HG03280 (cell line): ENCODE measurements at regions not wholly inside any gene's neighbourhood (a gene's known extent, or its start where the extent isn't known, plus 50 kb on each side); places are given as distances from the start of the nearest gene placed in this dataset.
"Not testable (repeated sequence)": the region's sequence is repeated elsewhere in the genome, so short reads cannot be mapped to it uniquely, and the experiment has no call there.

Experiments used
- ATAC-seq: cut with Tn5 transposase; IDR thresholded peaks from one replicate; pipeline ENCODE4 v1.9.1; 2021; ENCODE audit warnings: mild to moderate bottlenecking, moderate library complexity; ENCODE audit not compliant: unreplicated experiment

DNA sequence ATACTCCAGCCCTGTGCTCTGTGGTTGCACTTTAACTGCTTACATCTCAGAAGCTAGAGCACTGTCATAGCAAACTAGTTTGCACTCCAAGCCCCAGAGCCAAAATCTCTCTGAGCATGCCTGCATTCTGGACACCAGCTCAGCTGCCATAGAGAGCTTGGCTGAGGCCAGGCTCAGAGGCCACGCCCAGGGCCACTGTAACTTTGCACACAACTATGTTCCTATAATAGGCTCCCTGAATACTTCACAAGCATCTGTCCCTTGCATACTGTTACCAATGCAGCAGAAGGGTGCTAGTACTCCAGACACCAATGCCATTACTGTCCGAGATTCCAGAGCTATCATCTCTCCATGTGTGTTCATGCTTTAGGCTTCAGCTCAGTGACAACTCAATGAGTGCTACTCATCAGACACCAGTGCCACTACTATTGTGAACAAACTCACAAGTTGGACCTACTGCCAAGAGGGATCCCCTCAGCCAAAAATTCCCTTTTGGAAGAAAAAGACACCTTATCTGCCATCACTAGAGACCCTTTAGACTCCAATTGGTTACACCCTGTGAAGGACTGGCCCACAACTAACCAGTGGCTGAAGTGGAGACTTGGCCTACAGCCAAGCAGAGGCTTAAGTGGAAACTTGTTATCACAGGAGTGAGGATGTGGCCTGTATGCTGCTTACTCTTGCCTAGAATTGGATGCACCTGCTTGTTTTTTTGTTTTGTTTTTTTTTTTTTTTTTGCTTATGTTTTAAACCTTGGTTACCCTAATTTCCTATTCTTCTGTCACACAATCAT, 211.6 kb upstream of the MAGI2 start:
- no peak for ATAC-seq

- no peak for ATAC-seq
Measured at GRCh38 chr7:79658304-79658703, 204.8 kb upstream of the MAGI2 start.

DNA sequence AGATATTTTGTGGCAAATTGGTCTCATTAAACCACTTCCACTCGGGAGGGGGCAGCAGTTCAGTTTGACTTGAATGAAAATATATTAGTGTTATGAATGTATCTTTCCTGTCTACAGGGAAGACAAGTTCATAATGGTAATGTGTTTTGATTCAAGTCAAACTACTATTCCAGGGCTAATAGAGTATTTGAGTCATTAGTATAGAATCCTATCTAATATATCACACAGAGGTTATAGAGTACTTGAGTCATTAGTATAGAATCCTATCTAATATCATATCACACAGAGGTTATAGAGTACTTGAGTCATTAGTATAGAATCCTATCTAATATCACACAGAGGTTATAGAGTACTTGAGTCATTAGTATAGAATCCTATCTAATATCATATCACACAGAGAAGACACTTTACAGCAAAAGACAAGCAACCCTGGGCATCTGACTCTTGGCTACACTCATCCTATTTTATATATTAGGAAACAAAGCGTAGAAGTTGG, 199.7 kb upstream of the MAGI2 start:
- ATAC-seq: no peak

DNA sequence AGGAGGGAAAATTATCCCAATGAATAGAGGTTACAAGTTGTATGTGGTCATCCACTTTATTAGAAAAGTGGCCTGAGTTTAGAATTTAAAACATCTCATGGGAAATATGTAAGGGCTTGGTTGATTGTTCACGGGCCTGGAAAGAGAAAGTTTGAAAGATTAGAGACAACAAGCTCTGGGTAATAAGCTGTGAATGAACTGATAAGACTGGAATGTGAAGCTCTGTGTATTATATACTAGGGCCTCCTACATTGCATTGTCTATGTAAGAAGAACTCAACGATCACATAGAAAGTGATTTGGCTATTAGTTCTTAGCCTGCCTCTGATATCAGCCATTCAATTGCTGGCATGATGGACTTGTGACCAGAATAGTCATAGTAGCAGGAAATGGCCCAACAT, 199.2 kb upstream of the MAGI2 start:
- no peak for ATAC-seq

DNA sequence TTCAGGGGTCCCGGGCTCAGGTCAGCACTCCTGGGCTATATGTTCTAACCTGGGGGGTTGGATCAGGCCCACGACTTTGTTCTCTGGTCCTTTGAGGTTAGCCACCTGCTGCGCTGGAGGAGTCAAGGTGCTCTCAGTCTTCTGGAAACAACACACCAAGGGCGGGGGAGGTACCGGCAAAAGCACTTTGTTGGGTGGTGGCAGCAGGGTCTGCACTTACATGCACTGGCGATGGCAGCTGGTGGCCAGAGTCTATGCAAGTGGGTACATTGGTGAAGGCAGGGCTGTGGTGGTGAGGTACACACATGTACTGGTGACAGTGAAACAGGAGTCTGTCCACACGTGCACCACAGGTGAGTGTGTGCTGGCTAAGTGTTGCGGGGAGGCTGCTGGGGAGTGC, 194.2 kb upstream of the MAGI2 start:
- no peak for ATAC-seq

- no peak for ATAC-seq
Measured at GRCh38 chr7:79646278-79646677, 192.8 kb upstream of the MAGI2 start.

- ATAC-seq: no peak
Measured at GRCh38 chr7:79636849-79637248, 183.4 kb upstream of the MAGI2 start.

GRCh38 chr7:79625921-79626320, 172.5 kb upstream of the MAGI2 start:
- not testable (repeated sequence) for ATAC-seq

DNA sequence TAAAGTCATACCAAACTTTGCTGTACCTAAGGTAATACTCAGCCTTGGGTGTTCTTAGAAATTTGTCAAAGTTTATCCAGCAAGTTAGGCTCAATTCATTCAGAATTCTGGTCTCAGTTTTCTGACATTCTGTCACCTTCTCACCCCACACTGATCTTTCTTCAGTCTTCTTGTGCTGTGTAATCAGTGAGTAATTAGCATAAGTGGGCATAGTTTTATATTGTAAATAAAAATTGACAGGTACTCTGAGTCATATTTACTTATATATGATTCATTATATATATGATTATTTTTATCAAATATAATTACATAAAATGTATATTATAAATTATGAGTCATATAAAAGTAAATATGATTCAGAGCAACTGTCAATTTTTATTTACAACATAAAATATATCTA, 170.9 kb upstream of the MAGI2 start:
- ATAC-seq: no peak

DNA sequence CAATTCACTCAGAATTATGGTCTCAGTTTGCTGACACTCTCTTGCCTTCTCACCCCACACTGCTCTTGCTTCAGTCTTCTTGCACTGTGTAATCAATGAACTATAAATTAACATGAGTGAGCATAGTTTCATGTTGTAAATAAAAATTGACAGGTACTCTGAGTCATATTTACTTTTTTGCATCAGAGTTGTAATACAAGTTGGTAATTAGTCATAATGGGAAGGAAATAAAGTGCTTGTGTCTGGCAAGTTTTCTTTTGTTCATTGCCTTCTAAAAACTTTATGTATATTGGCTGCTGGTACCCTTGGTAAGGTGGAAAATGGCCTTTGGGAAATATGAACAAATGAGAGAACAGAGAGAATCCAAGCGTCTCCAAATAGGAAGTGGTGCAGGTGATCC, 169.3 kb upstream of the MAGI2 start:
- ATAC-seq: no peak

DNA sequence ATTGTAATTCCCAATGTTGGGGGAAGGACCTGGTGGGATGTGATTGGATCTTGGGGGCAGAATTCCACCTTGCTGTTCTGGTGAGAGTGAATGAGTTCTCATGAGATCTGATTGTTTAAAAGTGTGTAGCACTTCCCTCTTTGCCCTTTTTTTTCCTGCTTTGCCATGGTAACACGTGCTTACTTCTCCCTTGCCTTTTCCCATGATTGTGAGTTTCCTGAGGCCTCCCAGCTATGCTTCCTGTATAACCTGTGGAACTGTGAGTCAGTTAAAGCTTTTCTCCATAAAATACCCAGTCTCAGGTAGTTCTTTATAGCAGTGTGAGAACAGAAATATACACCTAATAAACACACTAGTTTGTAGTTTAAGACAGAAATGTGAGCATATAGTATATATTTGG, 166.8 kb upstream of the MAGI2 start:
- no peak for ATAC-seq

DNA sequence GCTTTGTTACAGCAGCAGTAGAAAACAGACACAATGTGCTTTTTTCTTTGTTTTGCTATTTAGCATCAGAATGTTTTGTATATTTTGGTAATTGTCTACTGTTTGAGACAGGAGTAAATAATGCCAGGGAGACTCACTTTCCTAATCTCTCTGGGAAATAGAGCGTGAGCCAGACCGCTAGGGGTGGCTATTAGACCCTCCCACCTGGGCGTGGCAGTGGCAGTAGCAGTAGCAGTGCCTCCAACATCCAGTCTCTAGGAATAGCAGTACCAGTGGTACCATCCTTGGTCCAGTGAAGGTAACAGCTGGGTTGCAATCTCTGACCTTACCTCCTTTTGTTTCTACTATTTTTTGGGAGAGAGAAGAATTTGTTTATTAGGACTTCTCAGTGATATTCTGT, 165.7 kb upstream of the MAGI2 start:
- no peak for ATAC-seq

- ATAC-seq: no peak
Measured at GRCh38 chr7:79615871-79616640, 162.6 kb upstream of the MAGI2 start.

- ATAC-seq: no peak
Measured at GRCh38 chr7:79615466-79615865, 162.0 kb upstream of the MAGI2 start.

DNA sequence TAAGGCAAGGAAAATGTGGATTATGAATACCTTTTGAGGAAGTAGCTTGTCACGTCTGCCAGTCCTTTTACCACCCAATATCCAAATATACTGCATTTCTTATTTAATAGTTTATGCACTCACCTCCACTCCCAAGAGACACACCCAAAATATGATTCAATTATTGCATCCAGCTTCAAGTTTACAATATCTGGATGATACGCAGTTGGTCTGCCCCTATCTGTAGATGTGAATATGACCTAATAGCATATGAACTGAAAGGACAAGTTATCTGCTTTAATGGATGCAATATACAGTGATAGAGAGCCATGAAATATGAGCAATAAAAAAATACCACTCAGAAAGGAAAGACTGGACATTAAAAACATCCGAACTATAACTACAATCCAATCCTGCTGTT, 159.4 kb upstream of the MAGI2 start:
- no peak for ATAC-seq

- no peak for ATAC-seq
Measured at GRCh38 chr7:79612022-79612421, 158.6 kb upstream of the MAGI2 start.

- ATAC-seq: no peak
Measured at GRCh38 chr7:79610748-79611304, 157.4 kb upstream of the MAGI2 start.

- no peak for ATAC-seq
Measured at GRCh38 chr7:79610313-79610712, 156.8 kb upstream of the MAGI2 start.

DNA sequence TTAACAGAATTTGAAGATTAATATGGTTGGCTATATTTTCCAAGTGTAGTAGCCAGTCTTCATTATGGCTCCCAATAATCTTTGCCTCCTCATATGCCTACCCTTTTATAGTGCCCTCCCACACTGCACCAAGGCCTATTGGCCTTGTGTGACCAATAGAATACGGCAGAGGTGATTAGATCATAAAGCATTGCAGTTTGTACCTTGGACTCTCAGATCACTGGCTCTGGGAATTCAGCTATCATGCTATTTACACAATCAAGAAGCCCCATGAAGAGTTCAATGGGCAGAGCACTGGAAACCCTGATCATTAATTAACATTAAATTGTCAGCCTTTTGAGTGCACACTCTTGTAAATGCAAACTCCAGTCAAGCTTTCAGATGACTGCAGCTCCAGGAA, 154.5 kb upstream of the MAGI2 start:
- ATAC-seq: no peak

DNA sequence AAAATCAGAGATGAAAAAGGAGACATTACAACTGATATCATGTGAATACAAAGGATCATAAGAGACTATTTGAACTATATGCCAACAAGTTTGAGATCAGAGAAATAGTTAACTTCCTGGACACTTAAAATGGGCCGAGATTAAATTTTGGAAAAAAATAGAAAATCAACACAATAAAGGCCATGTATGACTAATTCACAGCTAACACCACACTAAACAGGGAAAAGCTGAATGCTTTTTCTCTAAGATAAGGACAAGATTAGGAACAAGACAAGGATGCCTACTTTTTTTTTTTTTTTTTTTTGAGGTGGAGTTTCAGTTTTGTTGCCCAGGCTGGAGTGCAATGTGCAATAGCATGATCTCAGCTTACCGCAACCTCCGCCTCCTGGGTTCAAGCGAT, 151.4 kb upstream of the MAGI2 start:
- ATAC-seq: no peak

DNA sequence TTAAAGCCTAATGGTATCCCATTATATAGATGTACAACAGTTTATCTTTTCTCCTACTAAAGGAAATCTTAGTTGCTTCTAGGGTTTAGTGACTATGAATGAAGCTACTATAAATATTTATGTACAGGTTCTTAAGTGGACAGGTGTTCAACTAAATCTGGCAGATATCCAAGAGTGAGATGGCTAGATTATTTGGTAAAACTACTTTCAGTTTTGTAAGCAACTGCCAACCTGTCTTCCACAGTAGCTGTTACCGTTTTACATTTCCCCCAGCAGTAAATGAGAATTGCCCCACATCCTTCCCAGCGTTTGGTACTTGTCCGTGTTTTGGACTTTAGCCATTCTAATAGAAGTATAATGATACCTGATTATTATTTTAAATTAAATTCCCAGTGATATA, 144.9 kb upstream of the MAGI2 start:
- ATAC-seq: no peak

- not testable (repeated sequence) for ATAC-seq
Measured at GRCh38 chr7:79594671-79595070, 141.2 kb upstream of the MAGI2 start.
